Muscle of arm (tissue), 1 donor: ENCODE measurements at regions not wholly inside any gene's neighbourhood (a gene's known extent, or its start where the extent isn't known, plus 50 kb on each side); places are given as distances from the start of the nearest gene placed in this dataset.
"Not testable (repeated sequence)": the region's sequence is repeated elsewhere in the genome, so short reads cannot be mapped to it uniquely, and the experiment has no call there.

ENCODE experiments used
- DNase-seq: peaks from one replicate; pipeline ENCODE4 v3.0.0-alpha.2; 2013

- not testable (repeated sequence) for DNase-seq
Observed at GRCh38 chr2:76697439-76697838, 824.7 kb downstream of the LRRTM4 start.

DNA sequence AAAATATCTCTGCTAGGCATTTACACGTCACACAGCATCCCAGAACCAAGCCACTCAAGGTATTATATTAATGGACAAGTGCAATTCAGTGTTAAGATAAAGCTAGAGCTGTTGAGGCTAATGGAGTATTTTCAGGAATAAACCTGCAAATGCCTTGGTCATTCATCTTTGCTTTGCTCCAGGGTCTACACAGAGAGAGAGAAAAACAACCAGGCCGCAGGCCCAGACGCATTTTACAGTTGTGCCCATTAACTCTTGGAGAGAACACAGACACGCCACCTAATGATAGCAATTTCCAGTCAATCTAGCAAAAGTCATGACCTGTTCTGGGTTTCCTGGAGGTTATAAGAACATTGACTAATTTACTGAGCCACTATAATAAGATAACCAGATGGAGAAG lies 829.3 kb downstream of the LRRTM4 start:
- DNase-seq, result no peak

- DNase-seq, result no peak
Observed at GRCh38 chr2:76688732-76689131, 833.4 kb downstream of the LRRTM4 start.

GRCh38 chr2:76687923-76688322 lies 834.3 kb downstream of the LRRTM4 start:
- DNase-seq, result no peak

DNA sequence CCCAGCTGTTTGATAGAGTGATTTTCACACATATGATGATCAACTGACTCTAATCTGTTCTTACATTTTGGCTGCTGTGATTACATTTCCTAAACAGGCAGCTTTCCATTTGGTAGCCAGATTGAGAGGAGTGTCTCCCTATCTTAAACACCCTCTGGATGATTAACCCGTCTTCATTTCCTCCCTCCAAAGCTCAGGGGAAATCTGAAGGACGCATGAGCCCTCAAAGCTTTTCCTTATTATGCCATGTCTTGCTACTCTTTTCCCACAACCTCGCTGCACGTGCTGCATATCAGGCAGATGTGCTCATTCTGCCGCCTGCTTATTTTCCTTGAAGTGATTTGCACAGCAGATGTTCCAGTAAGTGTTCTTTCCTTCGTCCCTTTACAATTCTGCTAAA lies 837.4 kb downstream of the LRRTM4 start:
- DNase-seq, result peak; percentile 35

GRCh38 chr2:76679025-76679396 lies 843.2 kb downstream of the LRRTM4 start:
- DNase-seq, result no peak

DNA sequence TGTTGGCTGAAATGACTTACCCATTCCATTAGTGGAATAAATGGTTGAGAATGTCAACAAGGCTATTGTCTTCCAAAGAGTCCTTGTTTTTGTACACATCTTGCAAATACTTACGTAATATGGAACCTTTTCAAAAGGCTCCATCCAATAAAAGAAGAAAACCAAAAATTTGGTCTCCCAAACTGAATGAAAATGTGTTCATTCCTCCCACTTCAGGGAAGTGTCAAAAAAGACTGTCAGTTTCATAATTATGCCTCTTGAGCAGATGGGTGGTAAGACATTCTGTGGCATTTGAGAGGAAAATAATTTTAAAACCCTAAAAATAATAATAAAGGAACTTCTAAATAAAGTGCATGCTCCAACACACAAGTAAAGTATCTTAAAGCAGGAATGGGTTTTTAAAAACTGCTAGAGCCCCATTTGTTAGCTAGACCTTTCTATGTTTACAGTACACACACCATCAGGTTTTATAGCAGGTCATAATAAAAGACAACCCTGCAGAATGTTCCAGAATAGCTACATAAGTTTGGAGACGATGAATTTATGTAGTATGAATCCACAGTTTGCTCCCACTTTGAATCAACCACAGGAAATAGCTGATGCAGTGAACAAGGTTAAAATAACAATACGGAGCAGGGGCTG lies 843.7 kb downstream of the LRRTM4 start:
- DNase-seq, result no peak

DNA sequence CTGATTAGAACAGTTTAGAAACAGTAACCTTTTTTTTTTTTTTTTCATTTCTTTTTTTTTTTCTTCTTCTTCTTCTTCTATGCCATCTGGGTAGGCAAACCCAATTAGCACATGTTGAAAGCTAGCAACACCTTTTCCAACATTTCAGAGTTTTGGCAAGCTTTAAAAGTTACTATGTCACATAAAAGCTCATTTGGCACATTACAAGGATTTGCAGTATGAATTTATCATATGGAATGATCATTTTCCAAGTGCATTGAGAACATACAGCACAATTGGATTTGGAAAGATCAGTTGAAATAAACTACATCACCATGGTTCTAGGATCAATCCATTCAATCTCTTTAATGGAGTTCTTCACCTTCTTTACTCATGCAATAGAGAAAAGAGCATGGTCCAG lies 847.0 kb downstream of the LRRTM4 start:
- DNase-seq, result no peak

DNA sequence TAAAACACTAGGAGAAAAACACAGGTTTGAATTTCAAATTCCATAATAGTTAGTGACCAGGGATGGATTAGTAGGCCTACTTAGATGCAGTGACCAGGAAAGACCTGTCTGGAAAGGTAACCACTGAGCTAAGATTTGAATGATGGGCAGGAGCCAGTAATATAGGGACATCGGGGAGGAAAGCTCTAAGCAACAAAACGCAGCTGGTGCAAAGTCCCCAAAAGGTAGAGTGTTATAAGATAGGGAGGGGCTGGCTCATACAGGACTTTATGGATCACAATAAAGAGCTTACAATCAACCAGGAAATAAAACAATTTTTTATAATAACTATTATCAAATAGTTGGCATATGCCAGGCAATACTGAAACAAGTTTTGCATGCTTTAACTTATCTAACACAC lies 849.4 kb downstream of the LRRTM4 start:
- DNase-seq, result no peak

GRCh38 chr2:76669966-76670465 lies 852.2 kb downstream of the LRRTM4 start:
- DNase-seq, result no peak

DNA sequence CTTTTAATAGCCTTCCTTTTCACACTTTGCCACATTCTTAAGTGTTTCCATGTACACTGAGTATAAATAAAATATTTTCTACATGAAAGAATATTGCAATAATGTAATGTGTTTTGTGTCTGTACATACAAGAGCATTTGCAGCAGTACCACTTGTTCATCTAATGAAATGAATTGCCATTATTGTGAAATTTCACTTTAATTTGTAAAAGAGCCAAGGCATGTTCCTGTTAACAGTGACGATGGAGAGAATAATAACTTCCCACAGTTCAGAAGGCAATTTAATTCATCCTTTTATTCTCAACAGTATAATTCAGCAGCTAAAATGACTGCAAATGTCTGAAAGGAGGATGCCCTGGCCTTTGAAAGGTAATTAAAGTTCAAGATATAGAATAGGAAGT lies 853.9 kb downstream of the LRRTM4 start:
- DNase-seq, result no peak

DNA sequence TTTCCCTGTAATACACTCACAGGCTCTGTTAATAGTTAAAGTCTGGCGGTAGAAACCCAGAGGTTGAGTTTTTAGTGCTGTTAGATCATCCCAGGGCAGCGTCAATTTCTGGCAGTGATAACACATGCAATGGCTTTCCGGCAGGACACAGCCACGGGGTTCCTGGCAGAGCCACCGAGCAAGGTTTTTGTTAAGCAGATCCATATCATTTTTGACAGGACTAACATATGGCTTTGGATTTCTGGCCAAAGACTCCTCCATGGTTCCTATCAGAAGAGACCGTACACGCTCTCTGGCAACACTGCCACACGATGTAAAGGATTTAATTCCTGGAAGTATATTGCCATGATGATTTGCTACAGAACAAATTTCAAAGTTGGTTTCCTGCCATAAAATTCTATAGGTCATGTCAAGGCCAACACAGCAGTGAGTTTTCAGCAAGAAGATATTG lies 854.3 kb downstream of the LRRTM4 start:
- DNase-seq, result peak; percentile 26

- no peak for DNase-seq
Observed at GRCh38 chr2:76642129-76642528, 880.0 kb downstream of the LRRTM4 start.

DNA sequence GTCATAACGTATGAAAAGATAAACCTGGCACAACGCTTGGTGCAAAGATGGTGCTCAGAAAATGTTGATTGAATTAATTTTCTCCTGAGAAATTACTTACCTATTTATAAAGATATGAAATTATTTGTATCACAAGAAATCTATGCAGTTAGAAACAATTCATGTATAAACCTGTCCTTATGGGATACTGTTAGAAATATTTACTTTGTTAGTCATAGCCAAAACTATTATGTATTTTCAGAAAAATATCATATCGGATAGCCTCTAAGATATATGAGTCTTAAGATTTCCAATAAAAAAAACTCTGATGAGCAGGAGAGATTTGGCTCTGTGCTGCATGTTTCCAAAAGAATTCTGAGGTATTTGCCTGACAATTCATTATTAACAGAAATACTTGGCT lies 880.7 kb downstream of the LRRTM4 start:
- no peak for DNase-seq

- DNase-seq, result no peak
Observed at GRCh38 chr2:76640905-76641304, 881.3 kb downstream of the LRRTM4 start.

GRCh38 chr2:76639171-76639680 lies 883.0 kb downstream of the LRRTM4 start:
- no peak for DNase-seq

- DNase-seq, result no peak
Observed at GRCh38 chr2:76633276-76633921, 888.8 kb downstream of the LRRTM4 start.

DNA sequence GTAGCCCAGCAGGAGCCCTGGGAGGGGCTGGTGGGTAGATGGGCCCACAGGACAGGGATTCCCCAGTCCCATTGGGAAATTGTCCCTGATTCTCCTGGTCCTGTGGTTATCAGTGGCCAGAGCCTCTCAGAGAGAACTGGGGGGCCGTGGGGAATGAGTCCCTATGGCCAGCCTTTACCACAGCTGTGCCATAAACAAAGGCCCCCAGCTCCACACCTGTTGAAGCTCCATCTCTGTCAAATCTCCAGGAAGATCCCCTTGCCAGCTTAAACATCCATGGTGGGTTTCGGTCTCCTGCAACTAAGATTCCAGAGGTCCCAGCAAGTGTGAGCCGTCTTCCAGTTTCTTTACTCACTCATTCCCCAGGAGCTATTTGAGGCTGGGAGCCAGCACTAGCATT lies 897.1 kb downstream of the LRRTM4 start:
- no peak for DNase-seq

DNA sequence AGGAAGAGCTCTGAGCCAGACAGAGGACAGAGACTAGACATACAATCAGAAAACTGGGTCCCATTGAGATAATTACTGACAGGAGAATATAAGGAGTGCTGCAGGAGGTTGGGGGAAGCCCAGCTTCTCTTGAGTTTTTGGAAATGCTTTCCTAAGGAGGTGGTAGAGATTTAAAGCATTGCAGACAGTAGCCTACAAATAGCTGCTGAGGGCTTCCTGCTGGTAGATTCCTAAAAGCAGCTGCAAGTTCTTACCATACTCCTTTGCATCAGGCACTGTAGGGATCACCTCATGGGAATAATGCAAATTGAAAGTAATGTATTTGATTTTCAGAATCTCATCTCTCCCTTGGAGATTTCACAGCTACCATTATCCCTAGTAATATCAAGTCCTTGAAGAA lies 902.6 kb upstream of the GCFC2 start:
- DNase-seq, result no peak

GRCh38 chr2:76612764-76613163 lies 902.0 kb upstream of the GCFC2 start:
- DNase-seq, result no peak

GRCh38 chr2:76610451-76610850 lies 899.7 kb upstream of the GCFC2 start:
- DNase-seq, result no peak

- DNase-seq, result peak; percentile 80
Observed at GRCh38 chr2:76599732-76600368, 889.1 kb upstream of the GCFC2 start.

DNA sequence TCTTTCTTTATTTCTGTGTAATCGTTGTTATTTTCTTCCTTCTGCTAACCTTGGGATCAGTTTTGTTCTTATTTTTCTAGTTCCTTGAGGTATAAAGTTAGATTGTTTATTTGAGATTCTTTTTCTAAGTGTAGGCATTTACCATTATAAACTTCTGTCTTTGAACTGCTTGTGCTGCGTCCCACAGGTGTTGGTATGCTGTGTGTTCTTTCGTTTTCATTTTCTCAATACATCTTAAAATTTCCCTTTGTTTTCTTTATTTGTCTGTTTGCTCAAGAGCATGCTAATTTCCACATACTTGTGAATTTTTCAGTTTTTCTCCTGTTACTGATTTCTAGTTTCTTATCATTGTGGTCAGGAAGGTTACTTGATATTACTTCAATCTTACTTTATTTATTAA lies 873.8 kb upstream of the GCFC2 start:
- DNase-seq, result no peak
